Activated CD4-positive, alpha-beta memory T cell treated with anti-CD3 and anti-CD28 coated beads, Interleukin-2, amount 10 ng/mL, durations not matched to agents 7 days and 5 days (primary cell): ENCODE measurements at regions not wholly inside any gene's neighbourhood (a gene's known extent, or its start where the extent isn't known, plus 50 kb on each side); places are given as distances from the start of the nearest gene placed in this dataset.

Experiments used
- CTCF ChIA-PET: fragments of 350-600 bp; sonication (Branson Sonifier 250); formaldehyde crosslinking; loops from one replicate; lab custom pipeline; 2021; ENCODE audit warnings: antibody characterized with exemption, inconsistent platforms; lab: Charles Lee
- POLR2A ChIA-PET: fragments of 350-600 bp; sonication (Branson Sonifier 250); formaldehyde crosslinking; loops from one replicate; lab custom pipeline; 2021; ENCODE audit warnings: antibody characterized with exemption; lab: Charles Lee
- DNase-seq: peaks from one replicate; pipeline ENCODE4 v3.0.0-alpha.2; 2020
- H3K27ac Mint-ChIP-seq: one replicate; pipeline ENCODE4 v1.8.0; 2021; ENCODE audit warnings: mild to moderate bottlenecking, mixed read lengths
- H3K27me3 Mint-ChIP-seq: one replicate; pipeline ENCODE4 v1.8.0; 2021; ENCODE audit warnings: mixed read lengths
- H3K36me3 Mint-ChIP-seq: one replicate; pipeline ENCODE4 v1.8.0; 2021; ENCODE audit warnings: low read depth, mixed read lengths
- H3K4me1 Mint-ChIP-seq: one replicate; pipeline ENCODE4 v1.8.0; 2021; ENCODE audit warnings: mixed read lengths
- H3K4me3 Mint-ChIP-seq: one replicate; pipeline ENCODE4 v1.8.0; 2021; ENCODE audit warnings: mild to moderate bottlenecking, mixed read lengths
- H3K9me3 Mint-ChIP-seq: one replicate; pipeline ENCODE4 v1.8.0; 2021; ENCODE audit warnings: mixed read lengths

GRCh38 chr6:19694697-19695096 is 142.5 kb upstream of the ID4 start:
- H3K27ac Mint-ChIP-seq, result no peak overlapping the region
- peaks cover 9% of the 10 kb centered on the region for H3K27me3 Mint-ChIP-seq
- POLR2A ChIA-PET, result no interaction called here
- no peak for DNase-seq
- no peaks in the 10 kb centered on the region for H3K36me3 Mint-ChIP-seq
- CTCF ChIA-PET, result no interaction called here
- H3K4me1 Mint-ChIP-seq, result no peaks in the 10 kb centered on the region
- peaks cover 3% of the 10 kb centered on the region for H3K9me3 Mint-ChIP-seq
- H3K4me3 Mint-ChIP-seq, result no peak overlapping the region

DNA sequence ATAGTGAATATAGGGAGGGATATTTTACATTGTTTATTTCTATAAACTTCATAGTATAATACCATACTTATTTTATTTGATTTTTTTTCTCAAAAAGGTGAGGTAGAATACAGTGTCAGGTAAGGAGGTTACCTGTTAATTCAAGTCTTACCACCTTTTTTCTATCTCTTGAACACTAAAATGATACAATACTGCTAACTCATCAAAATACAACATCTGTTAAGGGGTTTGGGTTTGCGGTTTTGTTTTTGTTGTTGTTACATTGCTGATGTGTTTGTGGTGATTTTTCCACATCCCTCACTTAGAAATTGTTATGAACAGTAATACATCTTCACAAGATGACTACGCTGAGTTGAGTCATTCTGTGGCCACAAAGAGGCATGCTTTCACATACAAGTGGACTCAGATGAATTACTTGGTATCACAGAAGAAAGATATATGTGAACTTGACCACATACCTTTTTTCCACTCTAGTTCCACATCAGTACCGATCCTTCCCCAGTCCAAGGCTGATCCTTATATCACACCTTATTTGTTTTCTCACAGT is 139.4 kb upstream of the ID4 start:
- POLR2A ChIA-PET, result no interaction called here
- H3K27ac Mint-ChIP-seq, result no peak overlapping the region

GRCh38 chr6:19699932-19700331 is 137.2 kb upstream of the ID4 start:
- no peak overlapping the region for H3K4me3 Mint-ChIP-seq
- ChIA-PET CTCF (no interaction called here), POLR2A (no interaction called here)
- H3K27ac Mint-ChIP-seq, result no peak overlapping the region
- no peaks in the 10 kb centered on the region for H3K27me3 Mint-ChIP-seq
- DNase-seq, result no peak
- no peaks in the 10 kb centered on the region for H3K36me3 Mint-ChIP-seq
- H3K4me1 Mint-ChIP-seq, result no peaks in the 10 kb centered on the region
- H3K9me3 Mint-ChIP-seq, result peaks cover 9% of the 10 kb centered on the region

More for the DNA sequence above, 139.4 kb upstream of the ID4 start:
- H3K4me1 Mint-ChIP-seq, result no peaks in the 10 kb centered on the region
- no peaks in the 10 kb centered on the region for H3K27me3 Mint-ChIP-seq
- no peak for DNase-seq
- H3K36me3 Mint-ChIP-seq, result no peaks in the 10 kb centered on the region
- peaks cover 6% of the 10 kb centered on the region for H3K9me3 Mint-ChIP-seq
- CTCF ChIA-PET, result no interaction called here
- no peak overlapping the region for H3K4me3 Mint-ChIP-seq

- H3K27me3 Mint-ChIP-seq, result no peaks in the 10 kb centered on the region
- no peak overlapping the region for H3K27ac Mint-ChIP-seq
- H3K36me3 Mint-ChIP-seq, result no peaks in the 10 kb centered on the region
- no peaks in the 10 kb centered on the region for H3K4me1 Mint-ChIP-seq
- CTCF ChIA-PET, result no interaction called here
- peaks cover 6% of the 10 kb centered on the region for H3K9me3 Mint-ChIP-seq
- no peak overlapping the region for H3K4me3 Mint-ChIP-seq
- POLR2A ChIA-PET, result no interaction called here
- no peak for DNase-seq
These were observed 131.6 kb upstream of the ID4 start for GRCh38 chr6:19705606-19706005.

- Mint-ChIP-seq H3K27ac (no peak overlapping the region), H3K4me3 (no peak overlapping the region), H3K36me3 (no peaks in the 10 kb centered on the region), H3K9me3 (no peaks in the 10 kb centered on the region), H3K27me3 (no peaks in the 10 kb centered on the region), H3K4me1 (no peaks in the 10 kb centered on the region)
- CTCF ChIA-PET, result no interaction called here
- POLR2A ChIA-PET, result no interaction called here
- DNase-seq, result no peak
These were observed 125.0 kb upstream of the ID4 start for GRCh38 chr6:19712012-19712688.

- no peaks in the 10 kb centered on the region for H3K27me3 Mint-ChIP-seq
- ChIA-PET CTCF (no interaction called here), POLR2A (no interaction called here)
- H3K4me3 Mint-ChIP-seq, result no peak overlapping the region
- H3K36me3 Mint-ChIP-seq, result no peaks in the 10 kb centered on the region
- H3K4me1 Mint-ChIP-seq, result no peaks in the 10 kb centered on the region
- DNase-seq, result no peak
- H3K9me3 Mint-ChIP-seq, result no peaks in the 10 kb centered on the region
- no peak overlapping the region for H3K27ac Mint-ChIP-seq
These were observed 124.2 kb upstream of the ID4 start for GRCh38 chr6:19712998-19713397.

GRCh38 chr6:19713411-19713810 is 123.8 kb upstream of the ID4 start:
- POLR2A ChIA-PET, result no interaction called here
- no peak for DNase-seq
- Mint-ChIP-seq H3K4me3 (no peak overlapping the region), H3K36me3 (no peaks in the 10 kb centered on the region), H3K9me3 (no peaks in the 10 kb centered on the region), H3K4me1 (no peaks in the 10 kb centered on the region), H3K27me3 (no peaks in the 10 kb centered on the region), H3K27ac (no peak overlapping the region)
- CTCF ChIA-PET, result no interaction called here

DNA sequence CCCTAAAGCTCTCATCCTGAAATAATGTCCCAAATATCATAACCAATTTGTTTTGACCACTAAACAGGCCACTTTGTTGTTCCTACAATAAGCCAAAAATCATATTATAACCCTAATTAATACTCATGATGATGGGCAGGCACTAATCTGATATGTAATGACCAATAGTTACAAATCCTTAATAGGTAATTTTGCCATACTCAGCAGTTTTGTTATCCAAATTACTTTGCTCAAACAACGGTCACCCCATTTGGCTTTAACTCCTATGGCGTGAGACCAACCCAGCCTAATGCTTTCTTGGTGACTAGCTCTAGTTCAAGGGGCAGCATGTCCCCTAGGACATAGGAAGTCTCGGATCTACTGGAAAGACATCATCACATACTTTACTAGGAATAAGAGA is 123.2 kb upstream of the ID4 start:
- no peaks in the 10 kb centered on the region for H3K4me1 Mint-ChIP-seq
- ChIA-PET POLR2A (no interaction called here), CTCF (no interaction called here)
- H3K9me3 Mint-ChIP-seq, result no peaks in the 10 kb centered on the region
- DNase-seq, result no peak
- no peak overlapping the region for H3K4me3 Mint-ChIP-seq
- H3K27ac Mint-ChIP-seq, result no peak overlapping the region
- H3K27me3 Mint-ChIP-seq, result no peaks in the 10 kb centered on the region
- H3K36me3 Mint-ChIP-seq, result no peaks in the 10 kb centered on the region

DNA sequence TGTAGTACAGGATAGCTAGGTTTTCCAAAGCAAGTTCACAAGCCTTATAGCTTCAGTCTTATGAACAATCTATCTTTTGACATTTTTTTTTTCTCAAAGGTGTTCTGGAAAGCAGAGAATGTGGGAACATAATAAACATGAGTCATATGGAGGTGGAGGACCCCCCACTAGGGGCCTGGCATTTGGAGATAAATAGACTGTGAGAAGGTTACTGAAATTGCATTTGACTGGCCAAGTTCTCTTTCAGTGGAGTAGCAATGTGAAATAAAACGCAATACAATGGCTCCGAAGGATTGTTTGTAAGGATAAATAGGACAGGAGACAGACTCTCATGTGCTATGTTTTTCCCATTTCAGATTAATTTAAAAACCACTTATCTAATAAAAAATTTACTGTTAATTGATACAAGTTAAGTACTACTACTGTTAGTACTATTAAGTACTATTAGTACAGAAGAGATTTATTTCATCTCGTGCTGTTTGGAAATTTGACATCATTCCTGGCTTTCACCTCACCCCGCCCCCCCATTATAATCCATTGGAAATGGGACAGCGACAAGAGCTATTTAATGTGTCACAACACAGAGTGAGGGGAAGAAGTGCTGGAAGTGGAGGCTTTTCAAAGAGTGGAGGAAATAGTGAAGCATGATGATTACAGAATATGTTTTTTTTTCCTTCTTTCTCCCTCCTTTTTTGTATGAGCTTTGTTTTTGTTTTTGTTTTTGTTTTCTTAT is 122.6 kb upstream of the ID4 start:
- Mint-ChIP-seq H3K4me3 (no peak overlapping the region), H3K9me3 (no peaks in the 10 kb centered on the region), H3K27ac (no peak overlapping the region), H3K36me3 (no peaks in the 10 kb centered on the region), H3K27me3 (no peaks in the 10 kb centered on the region), H3K4me1 (no peaks in the 10 kb centered on the region)
- no peak for DNase-seq
- POLR2A ChIA-PET, result no interaction called here
- CTCF ChIA-PET, result no interaction called here

DNA sequence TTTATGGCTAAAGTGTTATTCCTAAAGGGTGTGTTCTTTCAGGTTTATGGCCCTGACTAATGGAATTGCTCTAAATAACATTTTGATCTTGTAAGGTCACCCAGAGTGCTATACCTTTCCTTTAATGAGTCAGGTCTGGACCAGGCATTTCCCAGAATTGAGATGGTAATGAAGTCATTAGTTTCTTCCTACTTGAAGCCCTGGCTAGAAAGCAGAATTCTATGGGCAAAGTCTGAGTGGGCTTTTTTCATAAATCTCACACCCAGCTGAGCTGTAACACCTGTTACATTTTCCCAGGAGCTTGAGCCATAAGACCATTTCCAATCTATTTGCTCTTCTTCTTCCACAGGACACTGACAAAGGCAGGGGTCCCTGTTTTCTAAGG is 122.0 kb upstream of the ID4 start:
- no peak overlapping the region for H3K4me3 Mint-ChIP-seq
- POLR2A ChIA-PET, result no interaction called here
- no peaks in the 10 kb centered on the region for H3K36me3 Mint-ChIP-seq
- no peak overlapping the region for H3K27ac Mint-ChIP-seq
- no peaks in the 10 kb centered on the region for H3K4me1 Mint-ChIP-seq
- DNase-seq, result no peak
- no peaks in the 10 kb centered on the region for H3K9me3 Mint-ChIP-seq
- CTCF ChIA-PET, result no interaction called here
- H3K27me3 Mint-ChIP-seq, result no peaks in the 10 kb centered on the region

- ChIA-PET POLR2A (no interaction called here), CTCF (no interaction called here)
- no peaks in the 10 kb centered on the region for H3K4me1 Mint-ChIP-seq
- no peak for DNase-seq
- H3K9me3 Mint-ChIP-seq, result no peaks in the 10 kb centered on the region
- H3K27ac Mint-ChIP-seq, result no peak overlapping the region
- H3K36me3 Mint-ChIP-seq, result no peaks in the 10 kb centered on the region
- no peak overlapping the region for H3K4me3 Mint-ChIP-seq
- no peaks in the 10 kb centered on the region for H3K27me3 Mint-ChIP-seq
These were observed 117.5 kb upstream of the ID4 start for GRCh38 chr6:19719691-19720128.

DNA sequence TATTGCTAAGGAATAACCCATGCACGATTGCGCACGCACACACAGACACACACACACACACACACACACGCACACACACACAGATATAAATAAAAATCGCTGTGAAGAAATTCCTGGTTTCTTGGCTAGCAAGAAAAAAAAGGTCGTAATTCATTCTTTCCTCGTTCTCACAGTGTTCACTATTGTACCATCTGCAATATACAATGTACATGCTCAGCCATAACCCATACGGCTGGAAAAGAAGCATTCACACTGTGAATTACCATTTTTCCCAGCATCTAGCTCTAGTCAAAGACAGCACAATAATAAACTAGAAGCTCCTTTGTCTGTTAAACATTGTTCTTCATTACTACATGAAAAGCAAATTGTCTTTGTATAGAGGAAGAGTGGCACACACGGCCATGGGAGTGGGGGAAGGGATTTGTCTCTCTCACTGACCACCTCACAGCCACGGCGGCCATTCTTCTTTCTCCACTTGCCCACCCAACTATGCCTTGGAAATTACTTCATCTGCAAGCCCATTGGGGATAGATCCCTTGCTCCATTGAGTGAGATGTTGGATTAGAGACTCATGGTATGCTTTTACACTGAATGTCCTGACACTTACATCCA is 115.3 kb upstream of the ID4 start:
- H3K4me1 Mint-ChIP-seq, result no peaks in the 10 kb centered on the region
- H3K27ac Mint-ChIP-seq, result no peak overlapping the region
- H3K9me3 Mint-ChIP-seq, result no peaks in the 10 kb centered on the region
- DNase-seq, result no peak
- no peaks in the 10 kb centered on the region for H3K27me3 Mint-ChIP-seq
- CTCF ChIA-PET, result no interaction called here
- no peak overlapping the region for H3K4me3 Mint-ChIP-seq
- no peaks in the 10 kb centered on the region for H3K36me3 Mint-ChIP-seq
- POLR2A ChIA-PET, result no interaction called here

DNA sequence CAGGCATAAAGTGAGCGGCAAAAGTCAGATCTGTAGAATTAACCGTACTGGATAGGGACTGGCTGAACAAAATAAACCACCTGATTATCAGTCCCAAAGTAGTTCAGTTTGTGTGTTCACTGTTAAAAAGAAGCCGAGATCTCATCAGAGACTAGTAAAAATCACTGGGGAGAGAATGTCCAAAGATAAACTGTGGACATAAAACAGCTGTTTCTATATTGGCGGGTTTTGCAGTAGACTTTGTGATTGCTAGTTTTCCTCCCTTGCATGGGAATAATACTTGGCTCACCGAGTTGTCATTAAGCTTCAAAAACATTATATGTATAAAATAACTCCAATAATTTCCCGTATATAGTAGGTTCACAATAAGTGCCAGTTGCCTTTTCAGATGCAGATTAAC is 114.2 kb upstream of the ID4 start:
- no peak for DNase-seq
- Mint-ChIP-seq H3K4me3 (no peak overlapping the region), H3K27me3 (no peaks in the 10 kb centered on the region), H3K27ac (no peak overlapping the region), H3K9me3 (no peaks in the 10 kb centered on the region), H3K4me1 (no peaks in the 10 kb centered on the region), H3K36me3 (no peaks in the 10 kb centered on the region)
- ChIA-PET POLR2A (no interaction called here), CTCF (no interaction called here)
